GM12865 (cell line): ENCODE measurements at regions not wholly inside any gene's neighbourhood (a gene's known extent, or its start where the extent isn't known, plus 50 kb on each side); places are given as distances from the start of the nearest gene placed in this dataset.

Experiments
- DNase-seq: peaks from one replicate; pipeline ENCODE4 v3.0.0; 2010; ENCODE audit warnings: low read depth
- H3K4me3 ChIP-seq: 2 replicates; pipeline ENCODE4 v1.5.1; 2011; ENCODE audit warnings: mild to moderate bottlenecking, low read depth, low read length, control low read depth
- CTCF ChIP-seq: IDR thresholded peaks from 2 replicates; pipeline ENCODE4 v1.5.1; 2011; ENCODE audit warnings: low read length, control low read depth, low read depth, inconsistent platforms; ENCODE audit not compliant: insufficient read depth; ENCODE audit errors: missing control alignments

- no peak for DNase-seq
- H3K4me3 ChIP-seq, result no peak overlapping the region
- no peak for TF ChIP-seq CTCF
Observed at GRCh38 chr6:133040803-133041419, 200.2 kb upstream of the EYA4 start.

GRCh38 chr6:133042550-133043120, 198.5 kb upstream of the EYA4 start:
- TF ChIP-seq CTCF, result no peak
- no peak for DNase-seq
- no peak overlapping the region for H3K4me3 ChIP-seq

GRCh38 chr6:133046576-133046975, 194.6 kb upstream of the EYA4 start:
- no peak for DNase-seq
- H3K4me3 ChIP-seq, result no peak overlapping the region
- TF ChIP-seq CTCF, result no peak

- no peak for TF ChIP-seq CTCF
- no peak for DNase-seq
- no peak overlapping the region for H3K4me3 ChIP-seq
Observed at GRCh38 chr6:133047065-133047665, 194.0 kb upstream of the EYA4 start.

- no peak for DNase-seq
- no peak for TF ChIP-seq CTCF
- no peak overlapping the region for H3K4me3 ChIP-seq
Observed at GRCh38 chr6:133047706-133048105, 193.5 kb upstream of the EYA4 start.

GRCh38 chr6:133051240-133051639, 189.9 kb upstream of the EYA4 start:
- no peak overlapping the region for H3K4me3 ChIP-seq
- DNase-seq, result no peak
- no peak for TF ChIP-seq CTCF

- TF ChIP-seq CTCF, result no peak
- no peak for DNase-seq
Observed at GRCh38 chr6:133052465-133052864, 188.7 kb upstream of the EYA4 start.

More at GRCh38 chr6:133052465-133052864, 188.7 kb upstream of the EYA4 start:
- no peak overlapping the region for H3K4me3 ChIP-seq
